ENCODE measurements at regions not wholly inside any gene's neighbourhood (a gene's known extent, or its start where the extent isn't known, plus 50 kb on each side); places are given as distances from the start of the nearest gene placed in this dataset.

DNA sequence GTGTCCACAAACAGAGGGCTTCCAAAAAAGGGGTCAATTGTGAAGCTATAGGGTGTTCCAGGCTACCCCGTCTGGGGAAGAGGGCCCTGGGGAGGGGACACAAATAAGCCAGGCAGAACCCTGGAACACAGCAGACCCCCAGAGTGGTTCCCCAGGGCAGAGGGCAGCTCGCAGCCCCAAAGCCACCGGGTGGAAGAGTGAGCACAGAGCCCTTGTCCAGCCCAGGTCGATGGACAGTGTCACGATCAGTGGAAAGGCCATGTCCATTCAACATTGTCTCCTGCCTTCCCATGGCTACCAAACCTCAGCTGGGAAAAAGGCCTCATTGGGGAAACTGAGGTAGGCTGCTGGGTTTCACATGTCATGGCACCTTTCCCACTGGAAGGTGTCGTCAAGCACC, 131.4 kb downstream of the DICER1 start:
- Histone ChIP-seq H3K27me3 (no peaks in the 10 kb centered on the region), H3K4me1 (no peaks in the 10 kb centered on the region), H3K9me3 (no peaks in the 10 kb centered on the region), H3K4me3 (no peak overlapping the region), H3K27ac (no peak overlapping the region), H3K36me3 (no peaks in the 10 kb centered on the region)
- TF ChIP-seq POLR2A (IDR thresholded peaks at IDR 0.05), result no peak
- TF ChIP-seq, protein P1, sequence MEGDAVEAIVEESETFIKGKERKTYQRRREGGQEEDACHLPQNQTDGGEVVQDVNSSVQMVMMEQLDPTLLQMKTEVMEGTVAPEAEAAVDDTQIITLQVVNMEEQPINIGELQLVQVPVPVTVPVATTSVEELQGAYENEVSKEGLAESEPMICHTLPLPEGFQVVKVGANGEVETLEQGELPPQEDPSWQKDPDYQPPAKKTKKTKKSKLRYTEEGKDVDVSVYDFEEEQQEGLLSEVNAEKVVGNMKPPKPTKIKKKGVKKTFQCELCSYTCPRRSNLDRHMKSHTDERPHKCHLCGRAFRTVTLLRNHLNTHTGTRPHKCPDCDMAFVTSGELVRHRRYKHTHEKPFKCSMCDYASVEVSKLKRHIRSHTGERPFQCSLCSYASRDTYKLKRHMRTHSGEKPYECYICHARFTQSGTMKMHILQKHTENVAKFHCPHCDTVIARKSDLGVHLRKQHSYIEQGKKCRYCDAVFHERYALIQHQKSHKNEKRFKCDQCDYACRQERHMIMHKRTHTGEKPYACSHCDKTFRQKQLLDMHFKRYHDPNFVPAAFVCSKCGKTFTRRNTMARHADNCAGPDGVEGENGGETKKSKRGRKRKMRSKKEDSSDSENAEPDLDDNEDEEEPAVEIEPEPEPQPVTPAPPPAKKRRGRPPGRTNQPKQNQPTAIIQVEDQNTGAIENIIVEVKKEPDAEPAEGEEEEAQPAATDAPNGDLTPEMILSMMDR (IDR thresholded peaks at IDR 0.05 in 4 of 5, conservative IDR thresholded peaks at IDR 0.05 in 1 of 5), result no peak
- intact Hi-C loops (cut with DNase I; ENCODE audit: low total_unique reads), result no loop called here
- in situ Hi-C loops (cut with MboI; ENCODE audit: low sequenced_read_pairs in 4 of 4), result no loop called here
- DNase-seq, result no peak
- no peak for ATAC-seq

DNA sequence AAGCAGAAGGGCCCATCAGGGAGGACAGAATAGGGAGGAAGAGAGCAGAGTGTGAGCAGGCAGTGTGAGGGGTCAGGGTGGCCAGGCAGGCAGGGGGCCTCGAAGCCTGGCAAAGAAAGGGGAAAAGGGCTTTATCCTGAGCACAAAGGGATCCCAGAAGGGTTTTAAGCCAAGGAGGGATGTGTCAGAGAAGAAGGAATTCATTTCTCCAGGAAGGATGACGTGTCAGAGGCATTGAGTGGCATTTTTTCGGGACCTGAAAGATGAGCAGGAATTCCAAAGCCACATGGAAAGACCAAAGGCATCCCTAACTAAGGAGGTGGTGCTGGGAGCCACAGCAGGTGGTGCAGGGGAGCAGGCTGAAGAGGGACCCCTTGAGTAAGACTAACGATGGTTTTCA, 132.1 kb downstream of the DICER1 start:
- no peak overlapping the region for H3K27ac ChIP-seq
- no peaks in the 10 kb centered on the region for H3K9me3 ChIP-seq
- ATAC-seq, result no peak
- no peak for DNase-seq
- H3K27me3 ChIP-seq, result no peaks in the 10 kb centered on the region
- intact Hi-C loops (cut with DNase I; ENCODE audit: low total_unique reads), result no loop called here
- H3K36me3 ChIP-seq, result no peaks in the 10 kb centered on the region
- H3K4me3 ChIP-seq, result no peak overlapping the region
- in situ Hi-C loops (cut with MboI; ENCODE audit: low sequenced_read_pairs in 4 of 4), result no loop called here
- no peak for TF ChIP-seq POLR2A (IDR thresholded peaks at IDR 0.05)
- TF ChIP-seq, protein P1 (IDR thresholded peaks at IDR 0.05 in 4 of 5, conservative IDR thresholded peaks at IDR 0.05 in 1 of 5), result no peak
- H3K4me1 ChIP-seq, result no peaks in the 10 kb centered on the region

DNA sequence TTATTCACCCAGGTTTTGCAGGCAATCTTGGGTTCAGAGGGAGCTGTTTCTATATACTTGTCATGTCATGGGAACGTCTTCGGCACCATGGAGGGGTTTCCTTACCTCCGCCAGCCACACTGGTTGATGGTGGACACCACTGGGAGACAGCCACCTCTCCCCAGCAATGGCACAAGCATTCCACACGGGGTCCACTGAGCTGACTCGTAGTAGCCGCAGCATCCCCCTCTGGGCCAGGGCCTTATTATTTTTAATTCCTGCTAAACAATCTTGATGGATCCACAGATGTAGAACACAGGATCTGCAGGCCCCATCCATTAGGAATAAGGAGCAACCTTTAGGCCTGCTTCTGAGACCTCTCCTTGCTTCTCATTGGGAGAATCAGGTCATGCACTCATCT, 132.9 kb downstream of the DICER1 start:
- H3K27me3 ChIP-seq, result no peaks in the 10 kb centered on the region
- in situ Hi-C loops (cut with MboI; ENCODE audit: low sequenced_read_pairs in 4 of 4), result no loop called here
- H3K9me3 ChIP-seq, result no peaks in the 10 kb centered on the region
- no peaks in the 10 kb centered on the region for H3K4me1 ChIP-seq
- no peak overlapping the region for H3K4me3 ChIP-seq
- no peaks in the 10 kb centered on the region for H3K36me3 ChIP-seq
- no peak overlapping the region for H3K27ac ChIP-seq
- intact Hi-C loops (cut with DNase I; ENCODE audit: low total_unique reads), result no loop called here
- ATAC-seq (no peak), DNase-seq (no peak)
- TF ChIP-seq, protein P1 (IDR thresholded peaks at IDR 0.05 in 4 of 5, conservative IDR thresholded peaks at IDR 0.05 in 1 of 5), result no peak
- no peak for TF ChIP-seq POLR2A (IDR thresholded peaks at IDR 0.05)

DNA sequence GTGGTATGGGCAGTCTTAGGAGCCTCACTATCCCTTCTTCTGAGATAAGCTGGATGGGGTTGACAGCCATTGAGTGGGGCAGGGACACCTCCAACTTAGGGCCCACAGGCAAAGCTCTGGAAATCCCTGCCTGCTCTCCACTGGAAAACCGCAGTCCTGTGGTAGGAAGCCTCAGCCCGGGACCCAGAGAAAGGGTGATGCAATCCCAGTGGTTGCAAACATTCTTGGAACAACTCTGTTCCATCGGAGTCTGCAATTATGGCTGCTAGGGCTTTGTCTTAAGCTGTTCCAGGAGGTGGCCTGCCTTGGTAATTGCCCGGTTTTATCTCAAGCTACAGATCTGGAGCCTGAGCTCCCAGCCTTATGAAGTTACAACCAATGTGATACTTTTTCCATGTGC, 133.4 kb downstream of the DICER1 start:
- intact Hi-C loops (cut with DNase I; ENCODE audit: low total_unique reads), result no loop called here
- no peak for ATAC-seq
- in situ Hi-C loops (cut with MboI; ENCODE audit: low sequenced_read_pairs in 4 of 4), result no loop called here

DNA sequence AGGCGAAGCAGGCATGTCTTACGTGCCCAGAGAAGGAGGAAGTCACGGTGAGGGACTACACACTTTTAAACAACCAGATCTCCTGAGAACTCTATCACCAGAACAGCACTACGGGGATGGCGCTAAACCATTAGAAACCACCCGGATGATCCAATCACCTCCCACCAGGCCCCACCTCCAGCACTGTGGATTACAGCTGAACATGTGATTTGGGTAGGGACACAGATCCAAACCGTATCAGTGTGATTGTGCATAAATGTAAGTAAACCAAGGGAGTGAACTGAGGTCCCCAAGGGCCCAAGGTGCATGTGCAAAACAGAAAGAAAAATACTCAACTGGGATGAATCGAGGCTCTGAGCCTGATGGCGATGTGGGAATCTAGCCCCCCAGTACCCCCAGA, 134.2 kb downstream of the DICER1 start:
- DNase-seq (no peak), ATAC-seq (no peak)
- no peaks in the 10 kb centered on the region for H3K27me3 ChIP-seq
- H3K27ac ChIP-seq, result no peak overlapping the region
- no peak for TF ChIP-seq POLR2A (IDR thresholded peaks at IDR 0.05)
- TF ChIP-seq, protein P1 (IDR thresholded peaks at IDR 0.05 in 4 of 5, conservative IDR thresholded peaks at IDR 0.05 in 1 of 5), result no peak
- no peak overlapping the region for H3K4me3 ChIP-seq
- no peaks in the 10 kb centered on the region for H3K4me1 ChIP-seq
- in situ Hi-C loops (cut with MboI; ENCODE audit: low sequenced_read_pairs in 4 of 4) (no loop called here), intact Hi-C loops (cut with DNase I; ENCODE audit: low total_unique reads) (no loop called here)
- no peaks in the 10 kb centered on the region for H3K9me3 ChIP-seq
- H3K36me3 ChIP-seq, result no peaks in the 10 kb centered on the region

More for the DNA sequence above, 133.4 kb downstream of the DICER1 start:
- no peaks in the 10 kb centered on the region for H3K36me3 ChIP-seq
- H3K4me3 ChIP-seq, result no peak overlapping the region
- no peaks in the 10 kb centered on the region for H3K4me1 ChIP-seq
- DNase-seq, result no peak
- TF ChIP-seq POLR2A (IDR thresholded peaks at IDR 0.05), result no peak
- TF ChIP-seq, protein P1 (IDR thresholded peaks at IDR 0.05 in 4 of 5, conservative IDR thresholded peaks at IDR 0.05 in 1 of 5), result no peak
- H3K9me3 ChIP-seq, result no peaks in the 10 kb centered on the region
- no peak overlapping the region for H3K27ac ChIP-seq
- no peaks in the 10 kb centered on the region for H3K27me3 ChIP-seq

Measured in gastrocnemius medialis (tissue), 4 donors.